ENCODE measurements at regions not wholly inside any gene's neighbourhood (a gene's known extent, or its start where the extent isn't known, plus 50 kb on each side); places are given as distances from the start of the nearest gene placed in this dataset.

DNA sequence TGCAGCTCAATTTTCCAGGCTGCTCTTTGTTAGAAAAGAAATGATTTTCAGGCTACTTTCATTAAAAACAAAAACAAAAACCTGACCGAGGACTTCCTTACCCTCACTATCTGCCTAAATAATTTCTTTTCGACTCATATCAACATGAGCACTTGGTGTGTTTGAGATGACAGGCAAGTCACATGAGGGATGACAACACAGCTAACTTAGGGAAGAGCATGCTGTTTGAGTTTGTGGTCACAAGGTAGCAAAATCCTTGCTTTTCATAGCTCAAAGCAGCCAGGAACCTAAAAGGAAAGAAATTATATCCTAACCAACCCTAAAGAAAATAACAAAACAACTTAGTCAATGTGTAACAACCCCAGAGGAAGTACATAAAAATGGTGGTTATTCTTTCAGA, 459.5 kb downstream of the KIF16B start:
- BruUV-seq (replicated peaks) = no TSS peak

DNA sequence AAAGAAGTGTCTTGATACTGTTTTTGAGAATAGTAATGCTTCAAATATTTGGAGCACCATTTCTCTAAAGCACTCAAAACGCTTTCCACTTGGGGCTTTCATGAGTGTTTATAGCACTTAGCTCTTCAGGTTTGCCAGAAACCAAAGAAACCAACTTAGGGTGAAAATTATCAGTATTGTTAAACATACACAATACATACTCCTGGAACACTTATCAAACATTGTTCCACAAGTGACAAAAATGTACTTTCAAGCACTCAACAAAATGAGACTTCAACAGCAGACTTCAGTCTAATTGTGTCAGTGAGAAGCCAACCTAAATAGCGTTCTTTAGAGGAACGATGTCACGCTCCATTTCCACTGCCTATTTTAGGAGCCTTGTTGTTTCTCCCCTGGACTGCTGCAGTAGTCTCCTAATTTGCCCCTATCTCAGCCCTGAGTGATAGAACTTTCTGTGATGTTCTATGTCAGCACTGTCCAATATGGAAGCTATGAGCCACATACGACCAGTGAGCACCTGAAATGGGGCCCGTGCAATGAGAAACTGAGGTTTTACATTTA, 461.3 kb downstream of the KIF16B start:
- H3K36me3 ChIP-seq (ENCODE audit: low read depth) = no peaks in the 10 kb centered on the region
- H3K4me2 ChIP-seq = no peak overlapping the region
- H4K20me1 ChIP-seq (ENCODE audit: insufficient read depth) = no peaks in the 10 kb centered on the region
- no peaks in the 10 kb centered on the region for H3K79me2 ChIP-seq (ENCODE audit: low read depth)
- intact Hi-C loops (cut with micrococcal nuclease; ENCODE audit: unreplicated experiment) = no loop called here
- DNase-seq = no peak
- 0 out of 2 replicates have a peak, but pooled peaks cover 4% of the 10 kb centered on the region for H3K9me3 ChIP-seq (ENCODE audit: insufficient read depth, low read depth)
- H3K27ac ChIP-seq = no peak overlapping the region
- peaks cover 14% of the 10 kb centered on the region for H3K4me1 ChIP-seq (replicated peaks; ENCODE audit: insufficient read depth)
- H3K4me3 ChIP-seq = no peak overlapping the region
- no peaks in the 10 kb centered on the region for H3K27me3 ChIP-seq (ENCODE audit: insufficient read depth, low read depth)
- no peak for TF ChIP-seq EZH2 (IDR thresholded peaks at IDR 0.05; ENCODE audit: low read depth)
- TF ChIP-seq, protein P1, sequence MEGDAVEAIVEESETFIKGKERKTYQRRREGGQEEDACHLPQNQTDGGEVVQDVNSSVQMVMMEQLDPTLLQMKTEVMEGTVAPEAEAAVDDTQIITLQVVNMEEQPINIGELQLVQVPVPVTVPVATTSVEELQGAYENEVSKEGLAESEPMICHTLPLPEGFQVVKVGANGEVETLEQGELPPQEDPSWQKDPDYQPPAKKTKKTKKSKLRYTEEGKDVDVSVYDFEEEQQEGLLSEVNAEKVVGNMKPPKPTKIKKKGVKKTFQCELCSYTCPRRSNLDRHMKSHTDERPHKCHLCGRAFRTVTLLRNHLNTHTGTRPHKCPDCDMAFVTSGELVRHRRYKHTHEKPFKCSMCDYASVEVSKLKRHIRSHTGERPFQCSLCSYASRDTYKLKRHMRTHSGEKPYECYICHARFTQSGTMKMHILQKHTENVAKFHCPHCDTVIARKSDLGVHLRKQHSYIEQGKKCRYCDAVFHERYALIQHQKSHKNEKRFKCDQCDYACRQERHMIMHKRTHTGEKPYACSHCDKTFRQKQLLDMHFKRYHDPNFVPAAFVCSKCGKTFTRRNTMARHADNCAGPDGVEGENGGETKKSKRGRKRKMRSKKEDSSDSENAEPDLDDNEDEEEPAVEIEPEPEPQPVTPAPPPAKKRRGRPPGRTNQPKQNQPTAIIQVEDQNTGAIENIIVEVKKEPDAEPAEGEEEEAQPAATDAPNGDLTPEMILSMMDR (conservative IDR thresholded peaks at IDR 0.05) = no peak
- no TSS peak for BruUV-seq (replicated peaks)
- H3F3A ChIP-seq (ENCODE audit: insufficient read depth, low read depth) = peaks cover under 1% of the 10 kb centered on the region; the same call in 1 of the 2 replicates
- ChIA-PET POLR2A (ENCODE audit: unreplicated experiment) (no interaction called here), CTCF (no interaction called here)
- no peak overlapping the region for H2AFZ ChIP-seq
- no peaks in the 10 kb centered on the region for H3K9me2 ChIP-seq (ENCODE audit: insufficient read depth)

More for the DNA sequence above, 459.5 kb downstream of the KIF16B start:
- no peak overlapping the region for H3K4me3 ChIP-seq
- ChIA-PET CTCF (no interaction called here), POLR2A (ENCODE audit: unreplicated experiment) (no interaction called here)
- H3K36me3 ChIP-seq (ENCODE audit: low read depth) = no peaks in the 10 kb centered on the region
- no peak overlapping the region for H3K4me2 ChIP-seq
- H3K27me3 ChIP-seq (ENCODE audit: insufficient read depth, low read depth) = no peaks in the 10 kb centered on the region
- H3K4me1 ChIP-seq (replicated peaks; ENCODE audit: insufficient read depth) = no peaks in the 10 kb centered on the region
- DNase-seq = no peak
- H2AFZ ChIP-seq = no peak overlapping the region
- no peak overlapping the region for H3K27ac ChIP-seq
- H3K79me2 ChIP-seq (ENCODE audit: low read depth) = no peaks in the 10 kb centered on the region
- TF ChIP-seq EZH2 (IDR thresholded peaks at IDR 0.05; ENCODE audit: low read depth) = no peak
- TF ChIP-seq, protein P1 (conservative IDR thresholded peaks at IDR 0.05) = no peak
- no peaks in the 10 kb centered on the region for H3K9me2 ChIP-seq (ENCODE audit: insufficient read depth)
- H3K9me3 ChIP-seq (ENCODE audit: insufficient read depth, low read depth) = 0 out of 2 replicates have a peak, but pooled peaks cover 4% of the 10 kb centered on the region
- H3F3A ChIP-seq (ENCODE audit: insufficient read depth, low read depth) = no peaks in the 10 kb centered on the region
- intact Hi-C loops (cut with micrococcal nuclease; ENCODE audit: unreplicated experiment) = no loop called here
- no peaks in the 10 kb centered on the region for H4K20me1 ChIP-seq (ENCODE audit: insufficient read depth)

DNA sequence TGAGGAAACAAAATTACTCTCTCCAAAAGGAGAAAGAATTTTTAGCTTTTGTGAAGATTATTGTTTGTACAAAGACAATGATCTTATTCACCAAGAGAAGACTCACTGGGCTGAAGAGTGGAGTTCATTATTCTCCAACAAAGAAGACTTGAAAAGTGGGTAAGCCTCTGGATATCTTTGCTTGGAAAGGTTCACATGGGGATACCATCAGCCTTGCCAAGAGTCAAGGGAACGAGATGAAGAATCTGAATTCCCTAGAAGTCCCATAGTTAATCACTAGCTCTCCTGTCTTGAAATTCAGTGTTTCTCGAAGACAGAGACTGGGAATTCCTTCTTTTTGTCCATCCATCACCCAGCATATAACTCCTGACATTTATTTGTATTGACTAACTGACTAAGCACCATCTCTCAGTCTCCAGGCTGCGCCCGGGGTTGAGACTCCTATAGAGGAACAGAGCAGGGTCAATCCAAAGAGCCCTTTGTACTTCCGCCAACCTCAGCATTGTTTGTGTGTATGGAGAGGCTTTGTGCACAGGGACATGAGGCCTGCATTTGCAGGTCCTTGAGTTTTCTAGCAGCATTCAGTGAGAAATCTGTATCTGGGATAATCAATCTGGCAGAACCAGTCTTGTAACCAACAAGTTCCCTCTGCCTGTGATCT, 461.9 kb downstream of the KIF16B start:
- H4K20me1 ChIP-seq (ENCODE audit: insufficient read depth) = no peaks in the 10 kb centered on the region
- BruUV-seq (replicated peaks) = no TSS peak
- CTCF ChIA-PET = no interaction called here
- DNase-seq = no peak
- POLR2A ChIA-PET (ENCODE audit: unreplicated experiment) = no interaction called here
- no peaks in the 10 kb centered on the region for H3K36me3 ChIP-seq (ENCODE audit: low read depth)
- H3K4me2 ChIP-seq = no peak overlapping the region
- H3K27me3 ChIP-seq (ENCODE audit: insufficient read depth, low read depth) = no peaks in the 10 kb centered on the region
- no peak overlapping the region for H2AFZ ChIP-seq
- intact Hi-C loops (cut with micrococcal nuclease; ENCODE audit: unreplicated experiment) = no loop called here
- H3K27ac ChIP-seq = no peak overlapping the region
- H3K4me3 ChIP-seq = no peak overlapping the region
- no peaks in the 10 kb centered on the region for H3K9me2 ChIP-seq (ENCODE audit: insufficient read depth)
- TF ChIP-seq, protein P1 (conservative IDR thresholded peaks at IDR 0.05) = no peak
- no peak for TF ChIP-seq EZH2 (IDR thresholded peaks at IDR 0.05; ENCODE audit: low read depth)
- H3K79me2 ChIP-seq (ENCODE audit: low read depth) = no peaks in the 10 kb centered on the region
- H3K4me1 ChIP-seq (replicated peaks; ENCODE audit: insufficient read depth) = peaks cover 20% of the 10 kb centered on the region
- 0 out of 2 replicates have a peak, but pooled peaks cover 4% of the 10 kb centered on the region for H3K9me3 ChIP-seq (ENCODE audit: insufficient read depth, low read depth)
- H3F3A ChIP-seq (ENCODE audit: insufficient read depth, low read depth) = peaks cover 7% of the 10 kb centered on the region; the same call in 1 of the 2 replicates
